Activated CD4-positive, alpha-beta T cell treated with anti-CD3 and anti-CD28 coated beads, Interleukin-2, amount 10 ng/mL, durations not matched to agents 24 days and 14 days (primary cell): ENCODE measurements at regions not wholly inside any gene's neighbourhood (a gene's known extent, or its start where the extent isn't known, plus 50 kb on each side); places are given as distances from the start of the nearest gene placed in this dataset.
A peak's percentile ranks its signal among the peaks of the same experiment; 100 is the strongest.
"Not testable (repeated sequence)": the region's sequence is repeated elsewhere in the genome, so short reads cannot be mapped to it uniquely, and the experiment has no call there.

Source experiments
- DNase-seq: peaks from one replicate; pipeline ENCODE4 v3.0.0; 2022
- H3K27ac Mint-ChIP-seq: one replicate; pipeline ENCODE4 v1.8.0; 2022; ENCODE audit warnings: mild to moderate bottlenecking, mixed read lengths
- H3K27me3 Mint-ChIP-seq: one replicate; pipeline ENCODE4 v1.8.0; 2022; ENCODE audit warnings: mixed read lengths
- H3K36me3 Mint-ChIP-seq: one replicate; pipeline ENCODE4 v1.8.0; 2022; ENCODE audit warnings: low read depth, mild to moderate bottlenecking, mixed read lengths
- H3K4me1 Mint-ChIP-seq: one replicate; pipeline ENCODE4 v1.8.0; 2021; ENCODE audit warnings: mixed read lengths
- H3K4me3 Mint-ChIP-seq: one replicate; pipeline ENCODE4 v1.8.0; 2022; ENCODE audit warnings: mild to moderate bottlenecking, moderate library complexity, mixed read lengths
- H3K9me3 Mint-ChIP-seq: one replicate; pipeline ENCODE4 v1.8.0; 2021; ENCODE audit warnings: mixed read lengths
- intact Hi-C: fragments of 100-400 bp; cut with micrococcal nuclease; formaldehyde crosslinking; loops from one replicate; pipeline ENCODE4 v1.15.1; 2023

- H3K4me1 Mint-ChIP-seq: no peaks in the 10 kb centered on the region
- no peaks in the 10 kb centered on the region for H3K36me3 Mint-ChIP-seq
- no peak for DNase-seq
- no peaks in the 10 kb centered on the region for H3K9me3 Mint-ChIP-seq
- intact Hi-C loops: no loop called here
- H3K27me3 Mint-ChIP-seq: no peaks in the 10 kb centered on the region
- no peak overlapping the region for H3K27ac Mint-ChIP-seq
- no peak overlapping the region for H3K4me3 Mint-ChIP-seq
Observed at GRCh38 chr11:79503028-79503427, 62.2 kb upstream of the TENM4 start.

GRCh38 chr11:79501707-79502106 is 60.9 kb upstream of the TENM4 start:
- Mint-ChIP-seq H3K9me3 (no peaks in the 10 kb centered on the region), H3K36me3 (no peaks in the 10 kb centered on the region), H3K4me1 (no peaks in the 10 kb centered on the region), H3K4me3 (no peak overlapping the region), H3K27me3 (no peaks in the 10 kb centered on the region), H3K27ac (no peak overlapping the region)
- DNase-seq: no peak
- intact Hi-C loops: no loop called here

GRCh38 chr11:79499929-79500328 is 59.1 kb upstream of the TENM4 start:
- H3K27me3 Mint-ChIP-seq, H3K36me3 Mint-ChIP-seq, intact Hi-C loops, H3K9me3 Mint-ChIP-seq, DNase-seq, H3K4me1 Mint-ChIP-seq, H3K4me3 Mint-ChIP-seq, H3K27ac Mint-ChIP-seq: not testable (repeated sequence)

GRCh38 chr11:79498667-79499066 is 57.8 kb upstream of the TENM4 start:
- Mint-ChIP-seq H3K4me3 (no peak overlapping the region), H3K4me1 (no peaks in the 10 kb centered on the region), H3K27ac (no peak overlapping the region), H3K27me3 (peaks cover 2% of the 10 kb centered on the region), H3K9me3 (no peaks in the 10 kb centered on the region), H3K36me3 (no peaks in the 10 kb centered on the region)
- intact Hi-C loops: no loop called here
- DNase-seq: no peak

GRCh38 chr11:79493555-79494171 is 52.8 kb upstream of the TENM4 start:
- Mint-ChIP-seq H3K27me3 (peaks cover 5% of the 10 kb centered on the region), H3K9me3 (no peaks in the 10 kb centered on the region), H3K4me3 (no peak overlapping the region), H3K4me1 (peaks cover 2% of the 10 kb centered on the region), H3K36me3 (no peaks in the 10 kb centered on the region), H3K27ac (no peak overlapping the region)
- intact Hi-C loops: loop anchor here (2.0 kb wide), 1 partner anchor 847 kb away; no protein-coding TSS in a partner anchor
- peak; percentile 83 for DNase-seq

GRCh38 chr11:79492008-79492407 is 51.2 kb upstream of the TENM4 start:
- Mint-ChIP-seq H3K36me3 (no peaks in the 10 kb centered on the region), H3K27ac (no peak overlapping the region), H3K4me1 (peaks cover 2% of the 10 kb centered on the region), H3K27me3 (peaks cover 5% of the 10 kb centered on the region), H3K4me3 (no peak overlapping the region), H3K9me3 (no peaks in the 10 kb centered on the region)
- intact Hi-C loops: loop anchor here (2.0 kb wide), 1 partner anchor 845 kb away; no protein-coding TSS in a partner anchor
- no peak for DNase-seq
